NCI-H1417 (cell line): ENCODE measurements at regions not wholly inside any gene's neighbourhood (a gene's known extent, or its start where the extent isn't known, plus 50 kb on each side); places are given as distances from the start of the nearest gene placed in this dataset.
A peak's percentile ranks its signal among the peaks of the same experiment; 100 is the strongest.

ENCODE experiments used
- DNase-seq, 3 experiments: peaks; one replicate each; lab custom pipeline; 2025; lab: John Stamatoyannopoulos, UW

- no peak for DNase-seq
These were observed 67.8 kb upstream of the FAM47B start for GRCh38 chrX:34874763-34875162.

GRCh38 chrX:34875204-34875603, 67.4 kb upstream of the FAM47B start:
- peak in 2 of 3 experiments; percentile 9 to 66 for DNase-seq

DNA sequence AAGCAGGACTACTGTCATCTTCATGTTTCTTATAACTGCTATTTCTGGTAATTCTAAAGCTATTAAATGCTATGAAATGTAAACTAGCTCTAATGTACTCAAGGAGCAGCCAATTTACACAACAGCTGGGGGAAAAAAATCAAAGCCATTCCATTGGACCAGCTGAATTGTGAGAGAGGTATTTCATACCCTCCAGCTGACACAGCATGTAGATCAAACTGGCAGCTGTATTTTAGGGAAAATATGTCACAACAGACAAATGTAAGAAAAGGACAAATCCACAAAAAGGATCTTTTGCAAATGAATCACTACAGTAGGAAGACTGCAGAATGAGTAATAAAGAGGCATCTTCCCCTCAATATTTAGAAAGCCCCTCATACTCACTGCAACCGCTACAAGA, 65.2 kb upstream of the FAM47B start:
- peak in 1 of 3 experiments; percentile 12 for DNase-seq

- no peak for DNase-seq
These were observed 63.2 kb upstream of the FAM47B start for GRCh38 chrX:34879346-34879745.

GRCh38 chrX:34879886-34880285, 62.7 kb upstream of the FAM47B start:
- no peak for DNase-seq

- DNase-seq = no peak
These were observed 61.9 kb upstream of the FAM47B start for GRCh38 chrX:34880656-34881055.

DNA sequence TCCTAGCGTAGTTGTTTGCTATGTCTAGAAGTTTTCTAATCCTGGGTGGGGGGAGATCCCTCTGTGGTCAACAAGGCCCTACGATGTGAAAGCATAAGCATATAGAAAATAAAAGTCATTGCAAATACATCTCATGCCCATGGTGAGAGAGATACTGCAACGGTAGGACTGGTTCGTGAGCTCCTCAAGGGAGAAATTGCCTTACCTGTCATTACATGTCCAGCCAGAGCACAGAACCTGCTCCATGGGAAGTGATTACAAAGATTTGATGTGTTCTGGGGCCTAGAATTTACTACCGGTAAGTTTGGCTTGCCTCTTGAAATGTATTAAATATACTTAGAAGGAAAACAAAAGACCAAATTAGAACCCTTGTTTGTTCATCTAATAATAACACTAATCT, 60.9 kb upstream of the FAM47B start:
- no peak for DNase-seq

DNA sequence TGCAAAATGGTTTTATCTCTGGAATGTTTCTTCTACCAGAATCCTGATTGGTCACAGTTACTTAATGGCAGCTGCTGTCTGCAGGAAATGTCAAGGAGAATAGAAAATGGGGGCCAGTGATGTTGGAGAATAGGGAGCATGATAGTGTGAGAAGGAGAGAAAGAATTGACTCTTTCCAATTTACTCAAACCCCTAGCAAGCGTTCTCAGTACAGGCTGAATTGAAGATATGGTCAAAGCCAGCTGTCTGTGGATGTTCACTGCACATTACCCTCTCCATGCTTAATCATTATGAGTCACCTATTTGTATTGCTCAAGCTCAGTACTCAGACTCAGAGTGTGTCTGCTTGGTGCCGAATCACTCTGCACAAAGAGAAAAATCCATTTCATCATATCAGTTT, 57.8 kb upstream of the FAM47B start:
- peak in 1 of 3 experiments; percentile 45 for DNase-seq

GRCh38 chrX:34886011-34886410, 56.6 kb upstream of the FAM47B start:
- no peak for DNase-seq

DNA sequence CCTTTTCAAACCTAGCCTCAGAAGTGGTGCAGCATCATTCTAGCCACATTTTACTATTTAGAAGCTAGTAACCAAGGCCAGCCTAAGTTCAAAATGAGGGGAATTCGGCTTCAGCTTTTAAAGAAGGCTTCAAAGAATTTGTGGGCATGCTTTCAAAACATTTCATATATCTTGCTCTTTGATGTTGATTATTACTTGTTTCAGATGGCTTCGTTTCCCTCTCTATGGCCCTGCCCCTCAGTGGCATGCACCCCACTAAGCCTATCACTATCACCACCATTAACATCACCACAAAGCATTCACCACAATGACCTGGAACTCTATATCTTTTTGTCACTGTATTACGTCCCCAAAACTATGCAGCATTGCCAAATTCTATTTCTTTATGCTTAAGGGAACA, 51.2 kb upstream of the FAM47B start:
- DNase-seq = no peak
